H1 (cell line): ENCODE measurements at regions not wholly inside any gene's neighbourhood (a gene's known extent, or its start where the extent isn't known, plus 50 kb on each side); places are given as distances from the start of the nearest gene placed in this dataset.

ENCODE experiments used
- CBX5 ChIP-seq: fragments of 300-800, 300-1000 bp; sonication (generic); IDR thresholded peaks from 2 replicates; pipeline ENCODE4 v1.7.1; 2016; ENCODE audit warnings: antibody characterized with exemption, low read length, low read depth
- E2F6 ChIP-seq: IDR thresholded peaks from 2 replicates; pipeline ENCODE4 v1.6.1; 2012; ENCODE audit warnings: inconsistent platforms
- NANOG ChIP-seq: IDR thresholded peaks from 2 replicates; pipeline ENCODE4 v1.6.1; 2011; ENCODE audit warnings: low read length, low read depth, mild to moderate bottlenecking, inconsistent platforms; ENCODE audit not compliant: insufficient read depth, poor library complexity, severe bottlenecking
- POU5F1 ChIP-seq: IDR thresholded peaks from 2 replicates; pipeline ENCODE4 v1.6.1; 2011; ENCODE audit warnings: low read depth, mild to moderate bottlenecking, low read length, moderate library complexity
- SIN3A ChIP-seq, 2 experiments: IDR thresholded peaks in 1 of 2; conservative IDR thresholded peaks in 1 of 2; 2 replicates each; pipeline ENCODE4 v1.6.1; 2011 to 2012; ENCODE audit warnings: low read length in 2 of 2, improper control_type of control experiment in 1 of 2, low read depth in 1 of 2, mild to moderate bottlenecking in 1 of 2
- SP1 ChIP-seq: IDR thresholded peaks from 2 replicates; pipeline ENCODE4 v1.6.1; 2011; ENCODE audit warnings: low read depth, low read length
- SP2 ChIP-seq: IDR thresholded peaks from 2 replicates; pipeline ENCODE4 v1.6.1; 2012; ENCODE audit warnings: mild to moderate bottlenecking, low read length, inconsistent platforms

DNA sequence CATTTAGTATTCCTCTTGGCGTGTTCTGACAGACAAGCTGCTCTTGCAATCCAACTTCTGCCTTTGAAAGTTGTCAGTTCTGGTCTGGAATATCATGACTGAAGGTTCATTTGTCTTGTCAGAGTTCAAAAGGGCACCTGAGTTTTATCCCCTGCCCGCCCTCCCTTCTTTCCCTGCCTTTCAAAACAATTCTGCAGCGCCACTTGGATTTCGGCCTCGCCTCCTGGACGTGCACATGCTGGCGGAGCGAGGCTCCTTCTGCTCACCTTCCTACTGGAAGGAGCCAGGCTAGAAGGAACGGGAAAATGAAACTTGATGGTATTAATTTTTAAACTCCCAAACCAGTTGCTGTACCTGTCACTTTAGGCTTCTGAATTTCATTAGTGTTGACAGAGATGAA lies 55.7 kb upstream of the HDGFL1 start (continued):
- TF ChIP-seq E2F6 (no peak), NANOG (no peak), CBX5 (no peak), SIN3A (conservative IDR thresholded peaks at IDR 0.05 in 1 of 2, IDR thresholded peaks at IDR 0.05 in 1 of 2; ENCODE audit: low read depth in 1 of 2, low read length in 2 of 2) (no peak), SP1 (no peak), POU5F1 (no peak), SP2 (no peak)
- TF ChIP-seq, all 59 proteins: peak for 0
